ENCODE measurements at regions not wholly inside any gene's neighbourhood (a gene's known extent, or its start where the extent isn't known, plus 50 kb on each side); places are given as distances from the start of the nearest gene placed in this dataset.

- DNase-seq = no peak
Measured at GRCh38 chr13:104436555-104436954, 1370.3 kb upstream of the SLC10A2 start.

GRCh38 chr13:104431895-104432294 lies 1365.7 kb upstream of the SLC10A2 start:
- DNase-seq = no peak

- no peak for DNase-seq
Measured at GRCh38 chr13:104426435-104426834, 1360.2 kb upstream of the SLC10A2 start.

GRCh38 chr13:104422668-104423067 lies 1356.5 kb upstream of the SLC10A2 start:
- DNase-seq = no peak

GRCh38 chr13:104416973-104417372 lies 1350.8 kb upstream of the SLC10A2 start:
- DNase-seq = no peak

GRCh38 chr13:104414771-104415170 lies 1348.6 kb upstream of the SLC10A2 start:
- DNase-seq = no peak

- no peak for DNase-seq
Measured at GRCh38 chr13:104414181-104414580, 1348.0 kb upstream of the SLC10A2 start.

- DNase-seq = no peak
Measured at GRCh38 chr13:104411141-104411765, 1345.0 kb upstream of the SLC10A2 start.

- DNase-seq = no peak
Measured at GRCh38 chr13:104408733-104409132, 1342.5 kb upstream of the SLC10A2 start.

- no peak for DNase-seq
Measured at GRCh38 chr13:104404325-104404724, 1338.1 kb upstream of the SLC10A2 start.

GRCh38 chr13:104389691-104390090 lies 1323.5 kb upstream of the SLC10A2 start:
- no peak for DNase-seq

GRCh38 chr13:104387510-104387909 lies 1321.3 kb upstream of the SLC10A2 start:
- DNase-seq = no peak

- DNase-seq = no peak
Measured at GRCh38 chr13:104385404-104385803, 1319.2 kb upstream of the SLC10A2 start.

- no peak for DNase-seq
Measured at GRCh38 chr13:104382951-104383350, 1316.7 kb upstream of the SLC10A2 start.

GRCh38 chr13:104376588-104376987 lies 1310.4 kb upstream of the SLC10A2 start:
- DNase-seq = no peak

GRCh38 chr13:104375614-104376013 lies 1309.4 kb upstream of the SLC10A2 start:
- no peak for DNase-seq

- DNase-seq = no peak
Measured at GRCh38 chr13:104372095-104372655, 1306.0 kb upstream of the SLC10A2 start.

- DNase-seq = no peak
Measured at GRCh38 chr13:104365430-104365829, 1299.2 kb upstream of the SLC10A2 start.

- DNase-seq = no peak
Measured at GRCh38 chr13:104357672-104358354, 1291.6 kb upstream of the SLC10A2 start.

- no peak for DNase-seq
Measured at GRCh38 chr13:104357174-104357573, 1291.0 kb upstream of the SLC10A2 start.

GRCh38 chr13:104355041-104355670 lies 1288.9 kb upstream of the SLC10A2 start:
- DNase-seq = no peak

GRCh38 chr13:104327211-104327610 lies 1261.0 kb upstream of the SLC10A2 start:
- no peak for DNase-seq

GRCh38 chr13:104326523-104326922 lies 1260.3 kb upstream of the SLC10A2 start:
- no peak for DNase-seq

- DNase-seq = no peak
Measured at GRCh38 chr13:104321756-104322155, 1255.5 kb upstream of the SLC10A2 start.

Data from activated naive CD4-positive, alpha-beta T cell treated with Interleukin-2 at 50 U/mL for 16 hours (primary cell).